ENCODE measurements at regions not wholly inside any gene's neighbourhood (a gene's known extent, or its start where the extent isn't known, plus 50 kb on each side); places are given as distances from the start of the nearest gene placed in this dataset.

- Mint-ChIP-seq H3K36me3 (ENCODE audit: low read depth, unreplicated experiment) (no peaks in the 10 kb centered on the region), H3K4me3 (ENCODE audit: unreplicated experiment) (no peak overlapping the region), H3K27ac (ENCODE audit: unreplicated experiment) (no peak overlapping the region), H3K27me3 (ENCODE audit: unreplicated experiment) (no peaks in the 10 kb centered on the region), H3K9me3 (ENCODE audit: unreplicated experiment) (no peaks in the 10 kb centered on the region), H3K4me1 (ENCODE audit: unreplicated experiment) (no peaks in the 10 kb centered on the region)
- TF ChIP-seq, protein P1, sequence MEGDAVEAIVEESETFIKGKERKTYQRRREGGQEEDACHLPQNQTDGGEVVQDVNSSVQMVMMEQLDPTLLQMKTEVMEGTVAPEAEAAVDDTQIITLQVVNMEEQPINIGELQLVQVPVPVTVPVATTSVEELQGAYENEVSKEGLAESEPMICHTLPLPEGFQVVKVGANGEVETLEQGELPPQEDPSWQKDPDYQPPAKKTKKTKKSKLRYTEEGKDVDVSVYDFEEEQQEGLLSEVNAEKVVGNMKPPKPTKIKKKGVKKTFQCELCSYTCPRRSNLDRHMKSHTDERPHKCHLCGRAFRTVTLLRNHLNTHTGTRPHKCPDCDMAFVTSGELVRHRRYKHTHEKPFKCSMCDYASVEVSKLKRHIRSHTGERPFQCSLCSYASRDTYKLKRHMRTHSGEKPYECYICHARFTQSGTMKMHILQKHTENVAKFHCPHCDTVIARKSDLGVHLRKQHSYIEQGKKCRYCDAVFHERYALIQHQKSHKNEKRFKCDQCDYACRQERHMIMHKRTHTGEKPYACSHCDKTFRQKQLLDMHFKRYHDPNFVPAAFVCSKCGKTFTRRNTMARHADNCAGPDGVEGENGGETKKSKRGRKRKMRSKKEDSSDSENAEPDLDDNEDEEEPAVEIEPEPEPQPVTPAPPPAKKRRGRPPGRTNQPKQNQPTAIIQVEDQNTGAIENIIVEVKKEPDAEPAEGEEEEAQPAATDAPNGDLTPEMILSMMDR (IDR thresholded peaks at IDR 0.05; ENCODE audit: unreplicated experiment): no peak
- DNase-seq (ENCODE audit: low spot score): no peak
Measured at GRCh38 chr5:145497052-145497451, 338.1 kb downstream of the PRELID2 start.

- no peak overlapping the region for H3K4me3 Mint-ChIP-seq (ENCODE audit: unreplicated experiment)
- H3K4me1 Mint-ChIP-seq (ENCODE audit: unreplicated experiment): no peaks in the 10 kb centered on the region
- TF ChIP-seq, protein P1 (IDR thresholded peaks at IDR 0.05; ENCODE audit: unreplicated experiment): no peak
- no peaks in the 10 kb centered on the region for H3K9me3 Mint-ChIP-seq (ENCODE audit: unreplicated experiment)
- H3K27me3 Mint-ChIP-seq (ENCODE audit: unreplicated experiment): no peaks in the 10 kb centered on the region
- no peak for DNase-seq (ENCODE audit: low spot score)
- H3K36me3 Mint-ChIP-seq (ENCODE audit: low read depth, unreplicated experiment): no peaks in the 10 kb centered on the region
- H3K27ac Mint-ChIP-seq (ENCODE audit: unreplicated experiment): no peak overlapping the region
Measured at GRCh38 chr5:145495741-145496140, 339.4 kb downstream of the PRELID2 start.

DNA sequence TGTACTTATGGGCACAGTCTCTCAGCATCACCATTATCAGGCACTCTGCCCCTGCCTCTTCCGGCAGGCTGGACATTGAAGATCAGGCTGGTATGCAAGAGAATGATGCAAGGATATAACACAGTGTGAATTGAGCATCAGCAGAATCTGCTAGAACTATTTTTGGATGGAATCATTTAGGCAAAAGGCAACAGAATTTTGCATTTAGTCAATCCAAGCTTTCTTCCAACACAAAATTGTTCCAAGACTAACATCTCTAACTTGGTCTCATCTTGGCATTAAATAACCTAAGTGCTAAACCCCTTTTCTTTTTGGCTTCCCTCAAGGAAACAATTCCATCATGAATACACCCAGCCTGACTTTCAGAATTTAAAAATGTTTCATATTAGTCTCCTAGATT is 339.9 kb downstream of the PRELID2 start:
- Mint-ChIP-seq H3K4me3 (ENCODE audit: unreplicated experiment) (no peak overlapping the region), H3K9me3 (ENCODE audit: unreplicated experiment) (no peaks in the 10 kb centered on the region), H3K27me3 (ENCODE audit: unreplicated experiment) (no peaks in the 10 kb centered on the region), H3K36me3 (ENCODE audit: low read depth, unreplicated experiment) (no peaks in the 10 kb centered on the region), H3K27ac (ENCODE audit: unreplicated experiment) (no peak overlapping the region), H3K4me1 (ENCODE audit: unreplicated experiment) (no peaks in the 10 kb centered on the region)
- TF ChIP-seq, protein P1 (IDR thresholded peaks at IDR 0.05; ENCODE audit: unreplicated experiment): no peak
- DNase-seq (ENCODE audit: low spot score): no peak

GRCh38 chr5:145493435-145493834 is 341.7 kb downstream of the PRELID2 start:
- H3K9me3 Mint-ChIP-seq (ENCODE audit: unreplicated experiment): no peaks in the 10 kb centered on the region
- no peaks in the 10 kb centered on the region for H3K36me3 Mint-ChIP-seq (ENCODE audit: low read depth, unreplicated experiment)
- TF ChIP-seq, protein P1 (IDR thresholded peaks at IDR 0.05; ENCODE audit: unreplicated experiment): no peak
- H3K4me3 Mint-ChIP-seq (ENCODE audit: unreplicated experiment): no peak overlapping the region
- DNase-seq (ENCODE audit: low spot score): no peak
- H3K27ac Mint-ChIP-seq (ENCODE audit: unreplicated experiment): no peak overlapping the region
- H3K4me1 Mint-ChIP-seq (ENCODE audit: unreplicated experiment): no peaks in the 10 kb centered on the region
- no peaks in the 10 kb centered on the region for H3K27me3 Mint-ChIP-seq (ENCODE audit: unreplicated experiment)

- Mint-ChIP-seq H3K27ac (ENCODE audit: unreplicated experiment) (no peak overlapping the region), H3K36me3 (ENCODE audit: low read depth, unreplicated experiment) (no peaks in the 10 kb centered on the region), H3K27me3 (ENCODE audit: unreplicated experiment) (no peaks in the 10 kb centered on the region), H3K4me1 (ENCODE audit: unreplicated experiment) (no peaks in the 10 kb centered on the region), H3K4me3 (ENCODE audit: unreplicated experiment) (no peak overlapping the region), H3K9me3 (ENCODE audit: unreplicated experiment) (no peaks in the 10 kb centered on the region)
- TF ChIP-seq, protein P1 (IDR thresholded peaks at IDR 0.05; ENCODE audit: unreplicated experiment): no peak
- DNase-seq (ENCODE audit: low spot score): no peak
Measured at GRCh38 chr5:145489516-145489915, 345.6 kb downstream of the PRELID2 start.
